NCI-H2171 (cell line): ENCODE measurements at regions not wholly inside any gene's neighbourhood (a gene's known extent, or its start where the extent isn't known, plus 50 kb on each side); places are given as distances from the start of the nearest gene placed in this dataset.

Experiments used
- DNase-seq: peaks from one replicate; lab custom pipeline; 2025; lab: John Stamatoyannopoulos, UW

GRCh38 chr2:22238967-22239366 lies 1115.2 kb downstream of the TDRD15 start:
- DNase-seq = no peak

GRCh38 chr2:22247466-22247865 lies 1123.7 kb downstream of the TDRD15 start:
- no peak for DNase-seq

- no peak for DNase-seq
Observed at GRCh38 chr2:22248851-22249250, 1125.1 kb downstream of the TDRD15 start.

- no peak for DNase-seq
Observed at GRCh38 chr2:22253171-22253570, 1129.4 kb downstream of the TDRD15 start.

DNA sequence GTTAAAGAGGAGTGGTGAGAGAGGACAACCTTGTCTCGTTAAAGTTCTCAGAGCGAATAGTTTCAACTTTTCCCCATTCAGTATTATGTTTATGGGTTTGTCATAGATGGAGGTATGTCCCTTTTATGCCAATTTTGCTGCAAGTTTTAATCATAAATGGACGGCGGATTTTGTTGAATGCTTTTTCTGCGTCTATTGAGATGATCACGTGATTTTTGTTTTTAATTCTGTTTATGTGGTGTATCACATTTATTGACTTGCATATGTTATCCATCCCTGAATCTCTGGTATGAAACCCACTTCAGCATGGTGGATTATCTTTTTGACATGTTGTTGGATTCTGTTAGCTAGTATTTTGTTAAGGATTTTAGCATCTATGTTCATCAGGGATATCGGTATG lies 1123.8 kb upstream of the KLHL29 start:
- DNase-seq = no peak

DNA sequence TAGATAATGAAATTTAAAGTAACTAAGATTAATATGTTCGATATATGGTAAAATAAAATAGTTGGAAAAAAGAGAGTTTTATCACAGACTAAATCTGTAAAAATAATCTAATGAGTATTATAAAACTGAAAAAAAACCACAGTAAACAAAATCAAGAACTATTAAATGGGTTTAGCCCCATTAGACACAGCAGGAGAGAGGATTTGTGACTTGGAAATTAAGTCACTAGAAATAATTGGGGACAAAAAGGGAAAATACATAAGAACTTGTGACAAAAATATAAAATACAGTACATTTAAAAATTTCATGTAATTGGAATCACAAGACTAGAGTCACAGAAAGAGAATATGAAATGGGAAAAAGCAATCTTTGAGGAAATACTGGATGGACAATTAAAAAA lies 1114.6 kb upstream of the KLHL29 start:
- DNase-seq = no peak

DNA sequence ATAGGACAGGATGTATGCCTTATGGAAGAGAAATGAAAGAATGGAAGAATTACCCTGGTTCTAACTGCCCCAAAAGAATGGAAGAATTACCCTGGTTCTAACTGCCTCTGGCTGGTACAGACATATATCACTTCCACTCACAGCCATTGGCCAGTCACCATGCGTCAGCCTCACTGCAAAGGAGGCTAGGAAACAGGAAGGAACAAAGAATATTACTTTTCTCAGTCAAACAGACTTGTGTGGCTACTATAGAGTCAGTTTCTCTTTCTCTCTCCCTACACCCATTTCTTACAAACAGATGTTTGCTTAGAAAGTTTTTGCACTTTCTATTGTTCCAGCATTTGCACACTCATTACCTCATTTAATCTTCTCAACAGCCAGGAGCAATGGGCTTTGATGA lies 1111.1 kb upstream of the KLHL29 start:
- DNase-seq = no peak

GRCh38 chr2:22274661-22275060 lies 1110.3 kb upstream of the KLHL29 start:
- peak; percentile 42 for DNase-seq

GRCh38 chr2:22276696-22277095 lies 1108.3 kb upstream of the KLHL29 start:
- no peak for DNase-seq

- peak; percentile 8 for DNase-seq
Observed at GRCh38 chr2:22279541-22279940, 1105.4 kb upstream of the KLHL29 start.

GRCh38 chr2:22281033-22281432 lies 1103.9 kb upstream of the KLHL29 start:
- DNase-seq = peak; percentile 89

DNA sequence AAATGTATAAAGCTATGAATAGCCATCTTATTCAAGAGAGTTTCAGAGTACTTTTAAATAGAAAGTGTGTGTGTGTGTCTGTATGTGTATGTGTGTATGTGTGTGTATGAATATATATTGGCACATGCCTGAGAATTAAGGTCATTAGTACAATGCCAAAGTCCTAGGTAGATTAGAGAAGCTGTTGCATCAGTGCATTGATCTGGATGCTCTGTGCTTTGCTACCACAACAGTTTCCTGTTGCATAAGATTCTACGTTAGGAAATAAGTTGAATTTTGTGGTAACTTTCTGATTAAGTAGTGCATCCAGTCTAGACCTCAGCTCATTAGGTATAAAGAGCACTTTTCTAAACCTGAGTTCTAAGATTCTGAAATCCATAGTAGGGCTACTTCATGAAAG lies 1102.8 kb upstream of the KLHL29 start:
- no peak for DNase-seq

- peak; percentile 4 for DNase-seq
Observed at GRCh38 chr2:22282916-22283315, 1102.1 kb upstream of the KLHL29 start.

DNA sequence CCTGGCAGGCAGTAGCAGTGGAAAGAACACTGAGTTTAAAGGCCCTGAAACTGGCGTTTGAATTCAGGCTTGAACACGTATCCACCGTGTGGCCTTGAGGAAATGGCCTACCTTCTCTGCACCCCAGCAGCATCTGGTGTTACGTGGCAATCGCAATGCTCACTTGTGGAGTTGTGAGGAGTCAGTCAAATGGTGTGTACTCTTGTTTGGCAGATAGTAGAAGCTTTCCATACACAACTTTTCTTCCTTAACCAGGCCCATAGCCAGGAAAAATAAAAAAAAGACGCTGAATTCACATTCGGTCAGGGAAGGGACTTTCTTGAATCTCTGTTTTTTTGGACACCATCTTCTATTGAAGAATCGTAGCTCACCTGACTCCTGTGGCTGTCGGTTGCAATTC lies 1101.5 kb upstream of the KLHL29 start:
- DNase-seq = no peak

DNA sequence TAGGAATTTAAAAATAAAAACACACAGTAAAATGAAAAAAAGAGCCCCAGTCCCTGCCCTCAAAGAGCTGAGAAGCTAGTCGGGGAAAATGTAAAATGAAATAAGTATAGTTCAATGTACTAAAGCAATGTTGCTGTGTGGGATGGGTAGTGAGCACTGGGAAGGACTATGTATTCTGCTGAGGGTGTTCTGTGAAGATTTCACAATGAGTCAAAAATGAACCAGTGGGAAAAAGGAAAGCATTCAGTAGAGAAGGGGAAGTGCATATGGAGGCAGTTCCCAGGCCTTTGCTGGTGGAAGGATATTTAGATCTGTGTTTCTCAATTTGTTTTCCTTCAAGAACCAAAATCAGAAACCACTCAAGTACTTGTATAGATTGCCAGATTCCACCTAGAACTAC lies 1094.7 kb upstream of the KLHL29 start:
- DNase-seq = no peak

GRCh38 chr2:22290909-22291473 lies 1094.0 kb upstream of the KLHL29 start:
- DNase-seq = no peak

- DNase-seq = no peak
Observed at GRCh38 chr2:22301228-22301627, 1083.8 kb upstream of the KLHL29 start.

- DNase-seq = no peak
Observed at GRCh38 chr2:22326250-22326649, 1058.7 kb upstream of the KLHL29 start.

DNA sequence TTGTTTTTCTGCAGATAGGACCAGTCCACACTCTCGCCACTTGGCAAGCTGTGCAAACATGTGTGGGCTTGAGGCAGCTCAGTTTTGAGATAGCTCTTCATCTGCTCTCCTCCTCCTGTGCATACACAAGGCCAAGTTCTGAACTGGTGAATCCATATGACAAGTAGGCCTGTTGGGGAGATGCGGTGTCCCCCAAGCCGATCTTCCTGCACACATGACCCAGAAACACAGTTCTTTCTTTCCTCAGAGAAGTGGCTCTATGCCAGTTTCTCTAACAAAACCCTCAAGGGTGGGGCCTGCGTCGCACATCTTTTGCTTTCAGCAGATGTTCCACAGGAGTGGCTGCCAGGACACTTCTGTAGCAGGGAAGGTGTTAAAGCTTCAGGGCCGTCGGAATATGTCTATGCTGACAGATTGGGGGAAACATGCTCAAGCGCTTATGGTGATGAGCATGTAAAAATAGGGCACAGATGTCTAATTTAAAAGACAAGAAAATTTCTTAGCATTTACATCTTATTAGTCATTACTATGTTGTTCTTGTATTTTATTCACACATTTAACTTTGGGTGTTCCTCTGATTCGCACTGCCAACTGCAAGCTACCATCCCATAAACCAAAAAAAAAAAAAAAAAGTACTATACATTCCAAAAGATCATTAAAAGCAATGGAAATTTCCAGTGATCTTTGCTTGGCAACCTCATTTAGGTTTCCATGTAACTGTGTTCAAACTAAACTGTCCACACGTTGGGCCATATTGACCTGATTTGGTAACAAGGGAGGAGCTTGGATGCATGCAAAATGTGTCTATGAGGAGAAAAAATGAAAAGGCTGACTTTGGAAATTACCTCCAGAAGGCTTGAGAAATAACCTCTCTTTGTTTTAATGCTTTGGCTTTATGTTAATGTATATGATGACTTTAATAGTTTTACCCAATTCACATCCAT lies 1055.5 kb upstream of the KLHL29 start:
- DNase-seq = peak; percentile 95

- DNase-seq = no peak
Observed at GRCh38 chr2:22336414-22336813, 1048.6 kb upstream of the KLHL29 start.

- no peak for DNase-seq
Observed at GRCh38 chr2:22340716-22341115, 1044.3 kb upstream of the KLHL29 start.

- DNase-seq = no peak
Observed at GRCh38 chr2:22347306-22347705, 1037.7 kb upstream of the KLHL29 start.

GRCh38 chr2:22350621-22351020 lies 1034.4 kb upstream of the KLHL29 start:
- no peak for DNase-seq
